Lower leg skin (tissue), 4 donors: ENCODE measurements at regions not wholly inside any gene's neighbourhood (a gene's known extent, or its start where the extent isn't known, plus 50 kb on each side); places are given as distances from the start of the nearest gene placed in this dataset.

ENCODE experiments used
- DNase-seq, 2 donors: peaks; one replicate each; pipeline ENCODE4 v3.0.0-alpha.2; 2019; ENCODE audit warnings: low spot score in 2 of 2
- H3K4me3 ChIP-seq: fragments of 200-600 bp; sonication (generic); 2 replicates; pipeline ENCODE4 v1.5.1; 2017; ENCODE audit warnings: mild to moderate bottlenecking, low read depth; ENCODE audit not compliant: poor library complexity, severe bottlenecking
- POLR2A ChIP-seq, 2 donors: fragments of 450-650 bp; IDR thresholded peaks; one replicate each; pipeline ENCODE4 v1.6.1; 2016 to 2017; ENCODE audit warnings: antibody characterized with exemption in 2 of 2, mild to moderate bottlenecking in 1 of 2, moderate library complexity in 1 of 2
- WGBS, 2 donors: methylation state at CpG; one replicate each; pipeline ENCODE4 v1.1.5; 2018; 5-methylcytosine and 5-hydroxymethylcytosine counted together
- intact Hi-C: fragments of 100-400 bp; cut with DNase I; formaldehyde crosslinking; loops from one replicate; pipeline ENCODE4 v1.15.0; 2023; ENCODE audit warnings: low total_unique reads
- TF ChIP-seq, protein P1 (sequence below), 3 donors: fragments of 450-650 bp; IDR thresholded peaks; one replicate each; pipeline ENCODE4 v1.5.1; 2016; ENCODE audit warnings: antibody characterized with exemption in 3 of 3, mild to moderate bottlenecking in 3 of 3, moderate library complexity in 2 of 3

DNA sequence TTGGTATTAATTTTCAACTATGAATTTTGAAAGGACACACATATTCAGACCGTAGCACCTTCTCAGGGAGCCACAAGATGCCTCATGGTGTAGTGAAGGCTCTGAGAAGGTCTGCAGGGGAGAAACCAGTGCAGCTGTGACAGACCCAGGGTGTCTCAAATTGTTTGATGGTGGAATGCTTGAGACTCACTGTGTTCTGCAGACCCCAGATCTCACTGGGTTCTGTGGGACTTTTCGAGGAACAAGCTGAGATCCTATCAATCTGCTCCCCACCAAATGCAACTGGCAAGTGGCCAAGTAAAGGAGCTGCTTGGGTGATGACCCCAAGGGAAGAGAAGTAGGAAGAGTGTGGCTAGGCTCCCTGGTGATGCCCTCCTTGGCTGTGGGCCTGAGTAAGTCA, 130.5 kb upstream of the UNC5B start:
- 89 to 94% methylated on average over 2 of the region's 2 CpGs for WGBS, 2 donors
- DNase-seq = peak; percentile 7 to 78
- intact Hi-C loops = no loop called here
- no peak for TF ChIP-seq POLR2A (IDR thresholded peaks at IDR 0.05)
- TF ChIP-seq, protein P1, sequence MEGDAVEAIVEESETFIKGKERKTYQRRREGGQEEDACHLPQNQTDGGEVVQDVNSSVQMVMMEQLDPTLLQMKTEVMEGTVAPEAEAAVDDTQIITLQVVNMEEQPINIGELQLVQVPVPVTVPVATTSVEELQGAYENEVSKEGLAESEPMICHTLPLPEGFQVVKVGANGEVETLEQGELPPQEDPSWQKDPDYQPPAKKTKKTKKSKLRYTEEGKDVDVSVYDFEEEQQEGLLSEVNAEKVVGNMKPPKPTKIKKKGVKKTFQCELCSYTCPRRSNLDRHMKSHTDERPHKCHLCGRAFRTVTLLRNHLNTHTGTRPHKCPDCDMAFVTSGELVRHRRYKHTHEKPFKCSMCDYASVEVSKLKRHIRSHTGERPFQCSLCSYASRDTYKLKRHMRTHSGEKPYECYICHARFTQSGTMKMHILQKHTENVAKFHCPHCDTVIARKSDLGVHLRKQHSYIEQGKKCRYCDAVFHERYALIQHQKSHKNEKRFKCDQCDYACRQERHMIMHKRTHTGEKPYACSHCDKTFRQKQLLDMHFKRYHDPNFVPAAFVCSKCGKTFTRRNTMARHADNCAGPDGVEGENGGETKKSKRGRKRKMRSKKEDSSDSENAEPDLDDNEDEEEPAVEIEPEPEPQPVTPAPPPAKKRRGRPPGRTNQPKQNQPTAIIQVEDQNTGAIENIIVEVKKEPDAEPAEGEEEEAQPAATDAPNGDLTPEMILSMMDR (IDR thresholded peaks at IDR 0.05) = no peak
- H3K4me3 ChIP-seq = no peak overlapping the region

DNA sequence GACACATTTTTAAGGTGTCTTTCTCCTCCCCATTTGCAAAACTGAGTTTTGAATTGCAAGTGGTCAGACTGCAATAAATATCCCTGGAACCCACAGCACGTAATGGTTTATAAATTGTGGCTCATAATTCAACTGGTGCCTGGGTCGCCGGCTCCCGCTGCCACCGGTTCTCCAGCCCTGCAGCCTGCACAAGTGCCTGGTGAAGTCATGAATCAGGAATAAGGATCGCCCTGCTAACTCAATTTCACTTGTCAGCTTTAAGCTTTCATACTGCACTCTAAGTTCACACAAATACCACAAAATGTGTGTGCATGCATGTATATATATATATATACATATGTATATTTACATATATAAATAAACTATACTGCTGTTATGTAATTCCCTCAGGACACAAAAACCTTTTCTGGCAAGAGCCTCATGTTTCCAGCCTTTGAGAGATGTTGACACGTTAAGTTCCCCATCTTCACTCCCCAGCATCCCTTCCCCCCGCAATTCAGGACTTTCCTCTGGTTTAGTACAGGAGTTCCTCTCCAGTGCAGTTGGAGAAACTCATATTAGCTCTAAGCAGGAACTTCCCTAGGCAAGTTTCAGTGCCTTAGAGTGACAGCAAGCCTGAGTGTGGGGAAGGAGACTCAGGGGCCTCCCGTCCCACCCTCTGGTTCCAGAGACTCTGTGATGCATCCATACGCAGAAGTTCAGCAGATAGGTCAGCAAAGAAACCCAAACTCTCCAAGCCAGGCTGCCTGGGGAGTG, 129.2 kb upstream of the UNC5B start:
- TF ChIP-seq POLR2A (IDR thresholded peaks at IDR 0.05) = no peak
- TF ChIP-seq, protein P1 (IDR thresholded peaks at IDR 0.05) = no peak
- DNase-seq = no peak
- H3K4me3 ChIP-seq = no peak overlapping the region
- WGBS, 2 donors = 86 to 89% methylated on average over 10 of the region's 10 CpGs
- intact Hi-C loops = no loop called here

GRCh38 chr10:71083716-71083975, 128.7 kb upstream of the UNC5B start:
- H3K4me3 ChIP-seq = no peak overlapping the region
- intact Hi-C loops = no loop called here
- TF ChIP-seq, protein P1 (IDR thresholded peaks at IDR 0.05) = no peak
- TF ChIP-seq POLR2A (IDR thresholded peaks at IDR 0.05) = no peak
- 88 to 94% methylated on average over 5 of the region's 5 CpGs for WGBS, 2 donors
- DNase-seq = peak in 1 of 2 donors; percentile 71

DNA sequence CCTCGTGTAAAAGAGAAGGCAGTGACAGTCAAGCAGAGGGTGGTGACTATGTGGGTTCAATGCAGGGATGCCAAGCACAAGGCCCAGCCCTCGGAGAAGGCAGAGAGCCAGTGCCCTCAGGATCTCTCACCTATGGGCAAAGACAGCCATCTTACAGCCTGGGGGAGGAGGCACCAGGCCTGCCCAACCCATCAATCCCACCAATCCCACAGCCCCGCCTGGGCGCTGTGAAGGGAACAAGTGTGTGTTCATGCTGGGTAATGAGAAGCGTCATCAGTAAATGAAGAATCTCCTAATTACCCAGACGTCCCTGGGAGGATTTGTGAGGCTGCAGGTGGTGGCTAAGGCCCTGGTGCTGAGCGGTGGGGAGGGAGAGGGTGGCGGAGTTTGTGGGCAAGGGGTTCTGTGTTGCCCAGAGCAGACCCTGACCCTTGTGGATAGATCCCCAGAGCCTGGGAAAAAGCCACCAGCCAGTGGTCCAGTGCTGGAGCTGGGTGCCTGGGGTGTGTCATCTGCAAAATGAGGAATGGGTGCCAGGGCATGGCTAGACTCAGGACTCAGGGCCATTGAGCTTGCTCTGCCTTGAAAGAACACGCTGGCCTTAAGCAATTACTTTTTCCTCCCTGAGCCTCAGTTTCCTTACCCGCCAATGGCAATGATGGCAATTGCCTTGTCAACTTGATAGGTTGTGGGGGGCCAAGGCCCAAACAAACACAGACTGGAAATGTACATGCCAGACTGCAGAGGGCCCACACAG, 128.1 kb upstream of the UNC5B start:
- TF ChIP-seq POLR2A (IDR thresholded peaks at IDR 0.05) = no peak
- TF ChIP-seq, protein P1 (IDR thresholded peaks at IDR 0.05) = no peak
- H3K4me3 ChIP-seq = no peak overlapping the region
- 83 to 87% methylated on average over 10 of the region's 10 CpGs for WGBS, 2 donors
- intact Hi-C loops = no loop called here
- DNase-seq = peak; percentile 4 to 40

- 86 to 95% methylated on average over 2 of the region's 2 CpGs for WGBS, 2 donors
- peak in 1 of 2 donors; percentile 36 for DNase-seq
- intact Hi-C loops = no loop called here
- no peak for TF ChIP-seq POLR2A (IDR thresholded peaks at IDR 0.05)
- TF ChIP-seq, protein P1 (IDR thresholded peaks at IDR 0.05) = no peak
- no peak overlapping the region for H3K4me3 ChIP-seq
Observed at GRCh38 chr10:71084818-71085126, 127.6 kb upstream of the UNC5B start.
